NCI-H146 treated with DMSO at 0.1 percent for 48 hours (cell line): ENCODE measurements at regions not wholly inside any gene's neighbourhood (a gene's known extent, or its start where the extent isn't known, plus 50 kb on each side); places are given as distances from the start of the nearest gene placed in this dataset.
"Not testable (repeated sequence)": the region's sequence is repeated elsewhere in the genome, so short reads cannot be mapped to it uniquely, and the experiment has no call there.

ENCODE experiments used
- DNase-seq: peaks from one replicate; lab custom pipeline; 2025; ENCODE audit not compliant: unreplicated experiment; lab: John Stamatoyannopoulos, UW

DNA sequence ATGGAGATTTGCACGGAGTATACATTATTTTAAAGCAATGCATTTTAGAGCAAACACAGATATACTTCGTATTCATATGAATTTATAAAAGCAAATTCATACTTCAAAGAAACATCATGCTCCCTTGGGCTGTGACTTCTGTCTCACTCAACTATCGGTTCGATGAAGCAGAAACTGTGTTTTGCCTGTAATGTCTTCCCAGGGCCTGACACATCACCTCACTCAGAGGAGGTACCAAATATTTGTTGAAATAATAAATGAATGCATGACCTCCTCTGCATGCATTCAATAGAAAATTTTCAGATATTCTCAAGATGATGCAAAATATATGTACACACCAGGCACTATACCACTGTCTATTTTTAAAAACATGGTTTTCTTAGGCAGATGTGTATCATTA, 432.7 kb downstream of the EFNB2 start:
- DNase-seq = no peak

DNA sequence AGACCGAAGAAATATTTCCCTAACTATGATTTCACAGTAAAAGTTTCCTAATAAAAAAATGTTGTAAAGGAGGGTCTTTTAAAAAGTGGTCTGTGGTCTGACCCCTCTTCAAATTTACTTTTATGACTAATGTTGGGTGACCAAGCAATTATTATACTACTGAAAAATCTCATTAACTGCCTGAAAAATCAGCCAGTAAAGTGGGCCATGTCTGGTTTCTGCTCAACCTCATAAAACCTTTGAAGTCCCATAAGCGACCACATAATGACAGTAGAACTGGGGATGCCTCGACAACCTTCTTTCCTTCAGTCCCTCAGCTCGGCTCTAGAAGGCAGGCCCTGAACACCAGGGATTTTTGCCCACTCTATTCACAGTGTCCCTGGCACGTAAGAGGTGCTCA, 434.3 kb downstream of the EFNB2 start:
- no peak for DNase-seq

DNA sequence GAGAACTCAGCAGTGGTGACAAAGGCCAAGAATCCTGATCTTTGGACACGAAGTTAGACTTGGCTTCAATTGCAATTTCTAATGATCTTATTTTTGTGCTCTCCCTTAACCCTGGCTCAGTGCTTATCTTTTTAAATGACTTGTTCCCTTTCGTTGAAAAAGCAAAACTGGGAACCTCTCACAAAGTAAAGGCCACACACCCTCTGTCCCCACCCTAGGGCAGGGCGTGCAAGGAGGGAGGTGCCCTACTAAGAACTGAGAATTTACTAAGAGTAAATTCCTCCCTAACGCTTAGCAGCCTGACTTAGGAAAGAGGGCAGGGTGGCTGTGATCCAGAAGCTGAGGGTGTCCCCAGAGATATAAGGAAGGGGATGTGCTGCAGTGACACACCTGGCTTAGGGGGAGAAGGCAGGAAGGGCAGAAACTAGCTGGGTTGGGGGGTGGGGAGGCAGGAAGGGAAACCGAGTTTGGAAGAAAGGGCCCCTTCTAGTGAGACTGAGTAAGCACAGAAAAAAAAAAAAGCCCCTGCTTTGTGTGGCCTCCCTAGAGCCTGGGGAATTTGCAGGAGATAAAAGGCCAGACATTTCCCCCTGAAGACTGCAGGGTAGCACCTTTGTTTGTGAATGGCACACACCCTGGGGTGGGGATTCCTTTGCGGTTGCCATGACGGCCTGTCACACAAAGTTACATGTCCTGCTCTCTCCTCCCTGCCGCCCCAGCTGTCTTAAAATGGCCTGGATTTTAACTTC, 435.1 kb downstream of the EFNB2 start:
- DNase-seq = no peak

DNA sequence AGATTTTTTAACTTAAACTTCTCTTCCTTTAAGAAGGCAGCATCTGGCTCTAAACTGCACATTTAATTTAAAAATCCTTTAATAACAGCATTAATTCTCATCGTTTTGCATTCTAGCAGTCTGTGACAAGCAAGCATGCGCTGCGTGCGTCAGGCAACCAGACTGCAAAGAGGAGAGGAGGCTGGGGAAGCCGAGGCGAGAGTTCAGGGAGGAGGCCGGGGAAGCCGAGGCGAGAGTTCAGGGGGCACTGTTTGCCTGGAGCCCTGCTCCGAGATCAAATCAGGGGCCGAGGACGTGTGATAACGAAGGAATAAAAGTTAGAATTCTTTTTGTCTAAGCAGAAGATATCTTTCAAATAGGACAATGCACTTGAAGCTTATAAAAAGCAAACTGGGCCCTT, 435.7 kb downstream of the EFNB2 start:
- no peak for DNase-seq

DNA sequence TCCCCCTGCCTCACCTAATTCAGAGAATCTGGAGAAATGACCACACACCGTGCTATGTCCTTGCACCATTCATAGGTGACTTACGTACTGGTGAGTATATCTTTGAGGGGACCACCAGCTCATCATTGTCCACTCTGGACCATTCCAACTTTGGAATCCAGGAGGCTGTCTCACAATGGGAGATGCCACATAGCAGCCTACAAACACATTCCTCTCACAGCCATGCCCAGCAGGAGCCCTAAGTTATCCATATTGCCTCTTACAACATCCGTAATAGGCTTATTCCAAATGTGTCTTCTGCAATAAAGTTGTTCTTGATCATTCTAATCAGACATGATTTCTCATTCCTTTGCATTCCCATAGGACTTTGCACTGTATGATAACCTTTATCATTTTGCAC, 436.7 kb downstream of the EFNB2 start:
- no peak for DNase-seq

DNA sequence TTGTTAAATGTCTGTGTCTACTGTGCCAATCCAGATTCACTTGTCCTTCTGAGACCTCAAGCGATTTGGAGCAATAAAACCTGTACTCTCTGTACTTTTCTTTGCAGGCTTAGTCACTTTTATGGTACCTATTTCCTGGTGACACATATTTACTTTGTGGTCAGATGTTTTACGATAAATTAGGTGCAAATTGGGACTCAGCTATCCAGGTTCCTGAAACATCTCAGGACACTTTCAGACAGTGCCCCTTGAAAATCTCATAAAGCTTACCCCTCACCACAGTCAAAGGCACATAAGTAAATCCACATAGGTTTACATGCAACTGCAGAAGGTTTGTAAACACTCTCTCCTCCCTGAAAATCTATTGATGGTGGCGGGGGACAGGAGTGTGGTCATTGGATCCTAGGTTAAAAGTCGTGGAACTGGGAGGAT, 438.8 kb downstream of the EFNB2 start:
- no peak for DNase-seq

DNA sequence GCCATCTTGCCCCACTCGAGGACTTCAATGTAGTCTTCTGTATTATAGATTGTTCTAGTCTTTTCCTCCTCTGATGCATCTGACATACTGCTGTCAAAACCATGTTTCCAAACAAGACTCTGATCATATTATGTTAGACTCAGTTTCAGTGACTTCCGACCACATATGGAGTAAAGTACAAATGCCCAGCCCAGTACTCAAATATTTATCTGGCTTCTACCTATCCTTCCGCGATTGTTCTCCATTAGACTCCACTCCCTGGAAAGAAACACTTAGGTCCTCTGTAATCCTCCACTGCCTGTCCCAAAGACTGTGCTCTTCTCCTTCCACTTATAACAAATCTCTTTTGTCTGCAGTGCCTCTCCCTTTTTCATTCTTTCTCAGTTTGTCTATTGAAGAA, 439.5 kb downstream of the EFNB2 start:
- no peak for DNase-seq

DNA sequence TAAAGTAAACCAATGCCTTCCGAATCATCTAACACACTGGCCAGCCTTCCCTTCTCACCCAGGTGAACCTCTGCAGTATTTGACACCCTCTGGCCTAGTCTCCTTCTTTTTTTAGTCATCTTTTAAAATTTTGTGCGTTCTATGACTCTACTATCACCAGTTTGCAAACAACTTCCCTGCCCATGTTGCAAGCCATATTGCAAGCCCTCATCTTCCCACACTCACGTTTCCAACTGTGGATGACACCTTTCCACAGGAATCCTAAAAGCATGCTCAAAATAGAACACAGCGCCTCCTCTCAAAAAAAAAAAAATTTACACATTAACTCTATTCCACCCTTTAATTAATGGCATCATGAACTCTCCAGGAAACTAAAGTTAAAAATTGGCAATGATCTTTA, 440.1 kb downstream of the EFNB2 start:
- no peak for DNase-seq

DNA sequence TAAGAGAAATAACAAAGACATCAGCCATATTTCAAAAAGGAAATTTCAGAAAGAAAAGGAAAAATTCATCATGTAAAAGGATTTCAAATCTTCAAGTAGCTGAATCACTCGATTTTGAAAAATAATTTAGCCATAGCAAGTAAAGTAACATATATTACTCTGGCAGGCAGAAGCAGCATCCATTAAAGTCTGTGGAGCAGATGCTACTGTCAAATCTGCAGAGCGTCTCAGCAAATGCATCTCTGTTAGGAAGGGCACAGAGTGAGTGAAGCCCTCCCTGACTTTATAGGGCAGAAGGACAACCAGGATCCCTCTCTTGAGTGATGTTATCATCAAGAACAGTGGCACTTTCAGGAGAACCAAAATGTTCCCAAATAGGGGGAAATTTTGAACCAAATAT, 445.5 kb downstream of the EFNB2 start:
- DNase-seq = no peak

DNA sequence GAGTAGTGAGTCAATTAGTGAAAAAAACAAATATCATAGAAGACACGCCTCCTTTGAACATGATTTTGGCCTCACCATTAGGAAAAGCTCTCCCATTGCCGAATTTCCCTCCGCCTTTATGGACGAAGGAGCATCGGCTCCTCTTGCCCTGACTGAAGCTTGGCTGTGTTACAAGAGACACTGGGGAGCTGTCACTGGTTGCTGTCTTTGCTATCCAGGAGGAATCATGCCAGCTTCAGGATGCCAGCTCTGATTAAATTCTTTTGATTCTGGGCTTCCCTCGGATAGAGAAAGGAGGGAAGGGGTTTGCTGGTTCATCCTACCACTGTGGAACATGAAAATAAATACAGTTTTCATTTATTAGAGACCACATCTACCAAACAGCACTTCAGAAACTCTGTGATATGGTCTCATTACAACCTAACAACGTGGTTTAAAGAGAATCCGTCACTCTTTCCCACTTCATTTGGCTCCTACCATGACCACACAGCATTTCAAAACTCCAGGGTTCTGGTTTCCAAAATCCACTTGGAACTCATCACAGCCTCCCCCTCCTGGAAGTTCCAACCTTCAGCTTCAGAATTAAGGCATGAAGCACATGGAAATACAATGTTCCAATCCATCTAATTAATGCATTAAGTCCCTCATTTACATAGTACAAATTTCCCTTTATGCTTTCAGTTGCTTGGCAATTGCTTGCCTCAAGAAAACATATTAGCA, 446.0 kb downstream of the EFNB2 start:
- DNase-seq = no peak

DNA sequence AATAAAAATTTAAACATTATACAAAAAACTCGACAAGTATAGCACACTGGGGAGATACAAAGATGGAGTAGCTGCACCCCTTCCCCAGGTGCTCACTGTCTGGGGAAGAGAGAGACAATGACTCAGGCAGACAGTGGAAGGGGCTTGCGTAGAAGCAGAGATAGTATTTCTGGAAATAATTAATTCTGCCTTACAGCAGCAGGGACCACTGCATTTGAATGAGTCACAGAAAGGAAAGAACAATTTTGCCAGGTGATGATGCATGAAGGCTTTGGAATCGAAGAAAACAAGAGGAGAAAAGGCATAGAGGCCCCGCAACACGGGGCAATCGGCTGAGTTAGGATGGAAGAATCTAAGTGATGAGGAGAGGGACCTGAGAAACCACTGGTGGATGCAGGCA, 447.4 kb downstream of the EFNB2 start:
- no peak for DNase-seq

DNA sequence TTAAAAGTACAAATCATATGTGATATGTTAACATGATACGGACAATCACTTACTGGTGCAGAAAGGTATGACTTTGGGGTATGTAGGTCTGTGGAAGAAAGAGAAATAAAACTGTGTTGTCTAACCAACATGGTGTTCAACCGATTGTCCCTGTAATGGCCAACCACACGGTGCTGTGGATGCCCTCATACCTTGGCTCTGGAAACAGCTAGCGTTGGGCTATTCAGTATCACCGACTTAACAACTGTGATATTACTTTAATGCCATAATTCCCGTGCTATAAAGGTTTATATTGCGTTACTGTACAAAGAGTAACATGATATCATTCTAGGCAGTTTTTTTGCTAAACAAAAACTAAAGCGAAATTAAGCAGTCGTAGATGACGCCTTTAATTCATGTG, 448.3 kb downstream of the EFNB2 start:
- no peak for DNase-seq

DNA sequence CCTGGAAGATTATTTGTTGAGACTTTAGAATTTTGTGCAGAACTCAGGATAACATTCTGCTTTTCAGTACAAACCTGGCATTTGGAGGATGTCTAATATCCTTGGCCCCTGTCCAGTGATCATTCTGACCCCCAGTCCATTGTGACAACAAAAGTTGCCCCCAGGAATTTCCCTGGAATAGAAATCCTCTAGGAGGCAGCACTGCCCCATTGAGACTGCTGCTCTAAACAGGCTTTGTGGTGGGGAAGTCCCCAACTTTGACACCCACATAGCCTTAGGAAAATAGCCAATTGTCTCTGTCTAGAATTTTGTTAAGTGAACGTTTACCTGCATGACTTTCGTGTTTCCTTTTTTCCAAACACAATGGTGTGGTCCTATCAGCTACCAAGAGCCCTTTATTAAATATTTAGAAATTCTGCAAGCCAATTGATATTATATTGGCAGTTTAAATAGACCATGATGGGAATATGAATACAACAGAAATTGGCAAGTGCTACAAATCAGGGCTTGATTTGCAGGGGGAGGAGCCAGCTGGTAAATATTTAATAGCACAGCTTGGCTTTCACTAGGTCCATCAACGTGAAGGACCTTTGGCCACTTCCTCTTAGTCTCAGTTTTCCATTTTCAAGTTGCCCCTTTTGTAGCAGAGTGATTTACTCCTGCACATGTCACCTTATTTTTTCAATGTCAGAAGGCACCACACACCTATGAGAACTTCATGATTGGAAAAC, 451.7 kb downstream of the EFNB2 start:
- DNase-seq = no peak

DNA sequence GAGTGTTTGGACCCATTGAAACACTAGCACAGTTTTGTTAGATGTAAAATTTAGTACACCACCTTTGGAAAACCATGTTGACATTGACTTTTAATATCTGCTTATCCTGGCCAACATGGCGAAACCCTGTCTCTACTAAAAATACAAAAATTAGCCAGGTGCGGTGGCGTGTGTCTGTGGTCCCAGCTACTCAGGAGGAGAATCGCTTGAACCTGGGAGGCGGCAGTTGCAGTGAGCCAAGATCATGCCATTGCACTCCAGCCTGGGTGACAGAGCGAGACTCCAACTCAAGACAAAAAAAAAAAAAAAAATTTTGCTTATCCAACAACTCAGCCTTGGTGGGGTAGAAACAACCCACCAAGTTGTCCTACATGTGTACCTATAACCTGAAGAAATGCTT, 454.2 kb downstream of the EFNB2 start:
- DNase-seq = not testable (repeated sequence)

DNA sequence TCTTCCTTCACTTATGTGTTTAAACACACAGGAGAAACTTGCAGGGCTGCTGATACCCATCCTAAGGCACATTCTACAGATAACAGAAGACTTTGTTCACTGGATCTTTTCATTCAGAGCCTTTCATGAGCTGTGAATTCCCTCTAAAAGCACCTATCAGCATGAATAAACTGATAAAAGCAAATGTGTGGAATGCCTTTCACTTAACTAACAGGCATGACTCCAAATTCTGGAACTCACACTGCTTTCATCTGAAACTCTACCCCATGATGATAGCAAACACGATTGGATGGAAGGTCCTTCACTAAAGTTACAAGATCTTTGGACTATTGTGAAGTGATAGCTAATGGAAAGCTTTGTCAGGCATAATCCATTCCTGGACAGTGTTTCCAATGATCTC, 457.3 kb downstream of the EFNB2 start:
- DNase-seq = no peak

DNA sequence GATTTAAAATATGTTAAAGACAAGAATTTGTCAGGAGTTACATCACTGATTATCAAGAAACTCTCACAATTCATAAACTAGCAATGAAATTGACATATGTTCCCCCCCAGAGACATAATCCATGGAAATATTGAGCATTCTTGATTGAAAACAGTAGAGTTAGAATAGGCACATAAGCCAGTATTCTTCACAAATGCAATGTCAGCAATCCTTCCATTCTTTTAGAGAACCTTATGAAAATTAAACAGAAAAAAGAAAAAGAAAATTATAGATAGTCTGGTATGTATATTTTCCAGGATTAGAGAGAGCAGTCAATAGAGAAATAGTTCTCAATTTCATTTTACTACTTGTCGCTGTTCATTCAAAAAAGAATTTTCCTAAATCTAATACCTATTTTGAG, 458.4 kb downstream of the EFNB2 start:
- no peak for DNase-seq

DNA sequence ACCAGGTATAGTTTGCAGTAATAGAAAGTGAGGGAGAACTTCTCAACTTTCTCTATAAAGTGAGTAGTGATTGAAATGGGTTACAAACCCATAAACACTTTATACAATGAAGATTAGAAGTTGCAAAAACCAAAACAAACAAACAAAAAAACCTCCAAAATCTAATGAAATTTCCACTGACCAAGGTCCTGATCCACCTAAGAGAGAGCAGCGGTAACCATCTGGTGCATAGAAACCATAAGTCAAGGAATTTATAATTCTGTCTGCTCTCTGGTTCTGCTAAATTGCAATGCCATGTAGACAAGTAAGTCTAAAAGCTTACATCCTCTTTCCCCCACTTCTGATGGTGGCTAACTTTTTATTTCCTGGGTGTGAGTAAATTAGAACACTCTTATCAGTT, 463.4 kb downstream of the EFNB2 start:
- no peak for DNase-seq

DNA sequence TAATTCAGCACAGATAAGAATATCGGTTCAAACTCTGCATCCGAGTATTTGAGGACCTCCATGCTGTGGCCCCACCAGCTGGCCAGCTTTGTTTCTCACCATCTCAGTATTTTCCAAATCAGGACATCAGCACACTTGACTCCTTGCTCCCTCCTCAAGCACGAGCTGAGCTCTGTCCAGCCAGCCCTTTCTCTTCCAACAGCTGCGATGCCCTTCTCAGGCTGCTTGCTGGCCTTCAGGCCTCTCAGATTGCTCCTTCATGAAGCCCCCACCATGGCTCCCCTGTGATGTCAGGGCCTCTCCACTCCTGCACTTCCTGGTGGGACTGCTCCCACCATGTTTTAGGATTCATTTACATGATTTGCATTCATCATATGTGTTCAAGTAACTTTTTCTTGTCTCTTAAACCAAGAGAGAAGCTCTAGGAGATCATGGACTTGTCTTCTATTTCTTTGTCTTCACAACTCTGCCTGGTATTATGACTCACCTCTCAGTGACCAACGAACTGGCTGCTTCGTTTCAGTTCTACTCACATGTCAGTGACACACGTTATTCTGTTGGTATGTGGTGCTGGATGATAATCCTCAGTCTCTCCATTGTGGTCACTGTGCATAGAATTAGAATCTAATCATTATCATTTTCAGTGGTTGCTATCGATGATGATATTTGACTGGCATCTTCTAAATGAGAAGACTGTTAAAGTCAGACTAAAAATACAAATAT, 471.7 kb downstream of the EFNB2 start:
- no peak for DNase-seq

DNA sequence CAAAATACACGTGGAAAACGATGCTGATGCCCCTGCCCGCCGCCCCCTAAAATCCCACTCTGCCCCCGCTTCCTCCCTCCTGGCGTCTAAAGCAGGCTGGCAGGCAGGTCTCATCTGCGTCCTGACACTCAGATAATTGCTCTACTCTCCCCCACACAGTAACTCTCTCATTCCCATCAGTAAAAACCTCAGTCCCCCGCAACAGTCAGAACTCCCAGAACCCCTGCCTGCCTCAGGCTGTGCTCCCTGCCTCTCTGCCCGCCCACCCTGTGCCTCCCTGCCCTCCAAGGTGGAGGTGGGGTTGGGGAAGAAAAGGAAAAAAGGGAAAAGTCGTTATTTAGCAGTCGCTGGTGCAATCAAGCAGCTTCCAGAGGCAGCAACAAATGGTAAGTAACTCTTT, 473.7 kb downstream of the EFNB2 start:
- no peak for DNase-seq

DNA sequence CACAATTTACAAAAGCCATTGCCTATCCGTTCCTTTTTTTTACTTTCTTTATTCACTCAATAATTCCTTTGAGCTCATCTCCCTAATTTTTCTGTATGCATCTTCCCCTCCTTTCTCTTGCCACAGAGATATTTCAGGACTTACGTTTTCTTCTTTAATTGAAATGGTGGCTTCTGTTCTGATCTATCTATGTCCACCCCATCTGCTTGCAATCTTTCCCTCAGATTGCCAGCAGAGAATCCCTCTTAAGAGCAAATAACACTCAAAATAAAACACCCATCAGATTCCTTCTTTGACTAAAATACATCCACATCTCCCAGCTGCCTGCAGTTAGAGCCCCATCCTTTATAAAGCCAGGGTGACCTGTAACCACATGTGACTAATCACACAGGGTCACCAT, 478.6 kb downstream of the EFNB2 start:
- DNase-seq = no peak

DNA sequence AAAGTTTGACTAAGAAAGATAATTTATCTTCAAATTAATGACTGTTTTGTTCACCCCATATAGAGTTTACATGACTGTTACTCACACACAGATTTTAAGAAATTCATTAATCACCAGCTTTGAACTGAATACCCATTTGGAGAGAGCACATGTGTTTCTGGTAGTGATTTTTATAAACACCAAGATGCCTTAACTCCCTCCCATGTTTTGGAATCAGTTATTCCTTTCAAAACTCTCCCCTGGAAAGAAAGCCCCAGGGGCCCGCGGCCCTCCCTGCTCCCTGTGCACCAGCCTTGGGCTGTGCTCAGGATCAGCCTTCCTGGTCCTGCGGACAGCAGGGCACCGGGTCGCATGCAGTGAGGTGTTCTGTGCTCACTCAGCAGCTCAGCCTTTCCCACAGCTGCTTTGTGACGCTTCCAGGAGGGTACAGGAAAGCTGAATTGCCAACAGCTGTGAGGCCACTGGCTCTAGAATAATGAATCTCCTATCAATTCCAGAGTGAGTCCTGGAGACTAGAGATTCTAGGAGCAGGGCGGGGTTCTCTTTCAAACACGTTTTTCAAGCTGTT, 483.2 kb downstream of the EFNB2 start:
- DNase-seq = no peak
